ENCODE measurements at regions not wholly inside any gene's neighbourhood (a gene's known extent, or its start where the extent isn't known, plus 50 kb on each side); places are given as distances from the start of the nearest gene placed in this dataset.
"Not testable (repeated sequence)": the region's sequence is repeated elsewhere in the genome, so short reads cannot be mapped to it uniquely, and the experiment has no call there.

DNA sequence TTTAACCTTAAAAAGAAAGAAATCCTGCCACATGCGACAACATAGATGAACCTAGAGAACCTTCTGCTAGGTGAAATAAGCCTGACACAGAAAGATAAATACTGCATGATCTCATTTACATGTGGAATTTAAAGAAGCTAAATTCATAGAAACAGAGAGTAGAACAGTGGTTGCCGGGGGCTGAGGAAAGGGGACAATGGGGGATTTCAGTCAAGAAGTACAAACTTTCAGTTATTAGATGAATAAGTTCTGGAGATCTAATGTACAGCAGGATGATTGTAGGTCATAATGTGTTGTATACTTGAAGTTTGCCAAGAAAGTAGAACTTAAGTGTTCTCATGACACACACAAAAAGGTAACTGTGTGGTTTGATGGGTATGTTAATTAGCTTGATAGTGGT, 204.3 kb upstream of the PRSS16 start:
- Histone ChIP-seq H3K27me3 (ENCODE audit: control insufficient read depth in 1 of 2, insufficient read depth in 2 of 2, low read length in 2 of 2) (no peaks in the 10 kb centered on the region), H3K9ac (ENCODE audit: low read length) (no peak overlapping the region), H3K27ac (ENCODE audit: low read depth, low read length) (no peak overlapping the region), H3K36me3 (ENCODE audit: insufficient read depth, low read length) (no peaks in the 10 kb centered on the region), H3K9me3 (ENCODE audit: low read length) (no peaks in the 10 kb centered on the region), H3K4me3 (ENCODE audit: low read depth in 1 of 2, low read length in 2 of 2) (no peak overlapping the region), H3K4me1 (ENCODE audit: insufficient read depth, low read length) (no peaks in the 10 kb centered on the region)

DNA sequence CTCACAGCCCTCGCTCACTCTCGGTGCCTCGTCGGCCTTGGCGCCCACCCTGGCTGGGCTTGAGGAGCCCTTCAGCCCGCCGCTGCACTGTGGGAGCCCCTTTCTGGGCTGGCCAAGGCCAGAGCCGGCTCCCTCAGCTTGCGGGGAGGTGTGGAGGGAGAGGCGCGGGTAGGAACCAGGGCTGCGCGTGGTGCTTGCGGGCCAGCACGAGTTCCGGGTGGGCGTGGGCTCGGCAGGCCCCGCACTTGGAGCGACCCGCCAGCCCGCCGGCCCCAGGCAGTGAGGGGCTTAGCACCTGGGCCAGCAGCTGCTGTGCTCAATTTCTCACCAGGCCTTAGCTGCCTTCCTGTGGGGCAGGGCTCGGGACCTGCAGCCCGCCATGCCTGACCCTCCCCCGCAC, 202.4 kb upstream of the PRSS16 start:
- not testable (repeated sequence) for H3K4me1 ChIP-seq (ENCODE audit: insufficient read depth, low read length); H3K9me3 ChIP-seq (ENCODE audit: low read length); H3K27me3 ChIP-seq (ENCODE audit: control insufficient read depth in 1 of 2, insufficient read depth in 2 of 2, low read length in 2 of 2); H3K9ac ChIP-seq (ENCODE audit: low read length); H3K27ac ChIP-seq (ENCODE audit: low read depth, low read length); H3K4me3 ChIP-seq (ENCODE audit: low read depth in 1 of 2, low read length in 2 of 2); H3K36me3 ChIP-seq (ENCODE audit: insufficient read depth, low read length)

DNA sequence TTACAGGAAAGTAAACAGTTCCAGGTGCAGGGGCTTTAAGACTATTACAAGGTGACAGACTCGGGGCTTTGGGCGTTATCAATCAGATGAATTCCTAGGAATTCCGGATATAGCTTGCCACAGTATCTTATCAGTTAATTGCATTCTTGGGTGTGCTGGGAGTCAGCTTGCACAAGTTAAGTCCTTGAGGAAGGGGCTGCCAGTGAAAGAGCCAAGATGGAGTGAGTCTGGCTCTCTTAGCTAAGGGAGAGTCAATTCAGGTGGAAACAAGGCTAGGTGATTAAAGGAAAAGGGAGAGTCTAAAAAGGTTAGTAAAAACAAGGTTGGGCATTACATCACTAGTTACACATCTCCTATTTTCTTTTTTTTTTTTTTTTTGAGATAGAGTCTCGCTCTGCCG, 199.8 kb upstream of the PRSS16 start:
- not testable (repeated sequence) for H3K9ac ChIP-seq (ENCODE audit: low read length); H3K36me3 ChIP-seq (ENCODE audit: insufficient read depth, low read length); H3K27me3 ChIP-seq (ENCODE audit: control insufficient read depth in 1 of 2, insufficient read depth in 2 of 2, low read length in 2 of 2); H3K4me1 ChIP-seq (ENCODE audit: insufficient read depth, low read length); H3K9me3 ChIP-seq (ENCODE audit: low read length); H3K4me3 ChIP-seq (ENCODE audit: low read depth in 1 of 2, low read length in 2 of 2); H3K27ac ChIP-seq (ENCODE audit: low read depth, low read length)

DNA sequence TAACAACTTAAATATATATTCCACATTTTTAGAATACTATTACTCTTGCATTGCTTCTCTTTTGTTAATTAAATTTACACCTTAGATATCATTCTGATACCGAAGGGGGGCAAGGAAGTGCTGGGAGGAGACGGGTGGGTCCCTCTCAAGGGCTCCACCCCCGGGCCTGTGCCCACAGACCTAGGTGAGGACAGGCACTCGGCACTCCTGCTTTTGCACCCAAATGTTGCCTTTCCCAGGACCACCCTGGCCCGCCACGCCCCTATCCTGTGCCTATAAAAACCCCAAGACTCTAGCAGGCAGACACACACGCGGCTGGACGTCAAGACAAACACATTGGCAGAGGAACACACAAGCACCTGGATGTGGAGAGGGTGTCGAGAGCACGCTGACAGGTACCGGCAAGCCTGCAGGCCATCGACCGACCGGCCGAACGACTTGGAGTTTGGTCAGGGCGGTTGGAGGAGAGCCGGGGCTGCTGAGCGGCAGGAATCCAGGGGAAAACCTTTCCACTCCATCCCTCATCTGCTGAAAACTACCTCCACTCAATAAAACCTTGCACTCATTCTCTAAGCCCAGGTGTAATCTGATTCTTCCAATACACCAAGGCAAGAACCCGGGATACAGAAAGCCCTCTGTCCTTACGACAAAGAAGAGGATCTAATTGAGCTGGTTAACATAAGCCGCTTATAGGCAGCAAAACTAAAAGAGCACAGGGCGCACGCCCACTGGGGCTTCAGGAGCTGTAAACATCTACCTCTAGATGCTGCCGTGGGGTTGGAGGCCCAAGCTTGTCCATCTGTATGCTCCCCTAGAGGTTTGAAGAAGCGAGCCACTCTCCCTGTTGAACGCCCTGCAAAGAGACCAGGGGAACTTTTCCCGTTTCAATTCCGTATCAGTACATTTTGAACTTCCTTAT, 197.4 kb upstream of the PRSS16 start:
- H3K36me3 ChIP-seq (ENCODE audit: insufficient read depth, low read length) = no peaks in the 10 kb centered on the region
- H3K9me3 ChIP-seq (ENCODE audit: low read length) = no peaks in the 10 kb centered on the region
- no peak overlapping the region for H3K27ac ChIP-seq (ENCODE audit: low read depth, low read length)
- no peaks in the 10 kb centered on the region for H3K27me3 ChIP-seq (ENCODE audit: control insufficient read depth in 1 of 2, insufficient read depth in 2 of 2, low read length in 2 of 2)
- H3K9ac ChIP-seq (ENCODE audit: low read length) = no peak overlapping the region
- no peaks in the 10 kb centered on the region for H3K4me1 ChIP-seq (ENCODE audit: insufficient read depth, low read length)
- H3K4me3 ChIP-seq (ENCODE audit: low read depth in 1 of 2, low read length in 2 of 2) = no peak overlapping the region

DNA sequence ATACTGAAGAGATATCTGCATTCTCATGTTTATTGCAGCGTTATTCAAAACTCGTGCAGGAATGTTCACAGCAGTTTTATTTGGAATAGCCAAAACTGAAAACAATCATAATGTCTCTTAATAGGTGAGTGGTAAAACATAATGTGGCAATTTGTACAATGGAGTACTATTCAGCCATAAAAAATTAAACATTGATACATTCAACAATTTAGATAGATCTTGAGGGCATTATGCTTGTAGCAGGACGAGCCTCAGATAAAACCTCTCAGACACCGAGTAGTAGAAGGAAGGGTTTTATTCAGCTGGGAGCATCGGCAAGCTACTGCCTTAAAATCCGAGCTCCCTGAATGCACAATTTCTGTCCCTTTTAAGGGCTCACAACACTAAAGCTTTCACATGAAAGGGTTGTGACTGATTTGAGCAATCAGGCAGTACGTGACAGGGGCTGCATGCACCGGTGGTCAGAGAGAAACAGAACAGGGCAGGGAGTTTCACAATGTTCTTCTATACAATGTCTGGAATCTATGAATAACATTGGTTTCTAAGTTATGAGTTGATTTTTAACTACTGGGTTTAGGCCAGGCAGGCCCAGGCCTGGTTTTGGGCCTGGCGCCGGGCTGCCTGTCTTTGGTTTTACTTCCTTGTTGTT, 195.3 kb upstream of the PRSS16 start:
- not testable (repeated sequence) for H3K4me3 ChIP-seq (ENCODE audit: low read depth in 1 of 2, low read length in 2 of 2); H3K36me3 ChIP-seq (ENCODE audit: insufficient read depth, low read length); H3K9me3 ChIP-seq (ENCODE audit: low read length); H3K27me3 ChIP-seq (ENCODE audit: control insufficient read depth in 1 of 2, insufficient read depth in 2 of 2, low read length in 2 of 2); H3K4me1 ChIP-seq (ENCODE audit: insufficient read depth, low read length); H3K27ac ChIP-seq (ENCODE audit: low read depth, low read length); H3K9ac ChIP-seq (ENCODE audit: low read length)

DNA sequence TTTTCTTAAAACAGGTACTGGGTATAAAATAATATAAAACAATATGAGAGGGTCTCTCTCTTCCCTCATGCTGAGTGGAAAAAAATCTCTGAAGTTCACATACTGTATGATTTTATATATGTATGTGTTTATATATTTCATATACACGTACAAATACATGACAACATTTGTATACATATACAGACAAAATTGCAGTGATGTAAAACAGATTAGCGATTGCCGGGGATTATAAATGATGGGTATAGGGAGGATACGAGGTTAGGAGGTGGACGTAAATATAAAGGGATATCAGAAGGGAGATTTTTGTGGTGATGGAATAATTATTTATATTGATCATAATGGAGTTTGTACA, 194.8 kb upstream of the PRSS16 start:
- no peaks in the 10 kb centered on the region for H3K4me1 ChIP-seq (ENCODE audit: insufficient read depth, low read length)
- no peak overlapping the region for H3K9ac ChIP-seq (ENCODE audit: low read length)
- H3K36me3 ChIP-seq (ENCODE audit: insufficient read depth, low read length) = no peaks in the 10 kb centered on the region
- no peak overlapping the region for H3K4me3 ChIP-seq (ENCODE audit: low read depth in 1 of 2, low read length in 2 of 2)
- no peak overlapping the region for H3K27ac ChIP-seq (ENCODE audit: low read depth, low read length)
- no peaks in the 10 kb centered on the region for H3K9me3 ChIP-seq (ENCODE audit: low read length)
- H3K27me3 ChIP-seq (ENCODE audit: control insufficient read depth in 1 of 2, insufficient read depth in 2 of 2, low read length in 2 of 2) = no peaks in the 10 kb centered on the region

DNA sequence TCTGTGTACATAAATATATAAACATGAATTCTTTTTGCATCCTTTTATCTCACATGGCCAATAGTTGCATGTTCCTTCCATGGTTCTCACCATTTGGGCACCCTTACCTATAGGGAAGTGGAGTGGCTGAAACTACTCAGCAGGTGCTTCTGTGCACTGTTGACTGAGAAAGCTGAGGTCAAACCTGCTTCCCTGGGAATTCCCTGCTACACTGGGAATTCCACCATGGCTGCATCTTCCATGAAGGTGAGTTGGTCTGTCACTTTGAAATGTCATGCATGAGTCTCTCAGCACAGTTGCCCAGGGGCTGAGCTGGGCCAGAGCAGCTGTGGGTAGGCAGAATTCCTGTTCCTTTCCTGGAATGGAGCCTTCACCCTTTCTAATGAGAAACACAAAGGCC, 193.8 kb upstream of the PRSS16 start:
- Histone ChIP-seq H3K4me1 (ENCODE audit: insufficient read depth, low read length) (no peaks in the 10 kb centered on the region), H3K27me3 (ENCODE audit: control insufficient read depth in 1 of 2, insufficient read depth in 2 of 2, low read length in 2 of 2) (no peaks in the 10 kb centered on the region), H3K9ac (ENCODE audit: low read length) (no peak overlapping the region), H3K9me3 (ENCODE audit: low read length) (no peaks in the 10 kb centered on the region), H3K27ac (ENCODE audit: low read depth, low read length) (no peak overlapping the region), H3K36me3 (ENCODE audit: insufficient read depth, low read length) (no peaks in the 10 kb centered on the region), H3K4me3 (ENCODE audit: low read depth in 1 of 2, low read length in 2 of 2) (no peak overlapping the region)

DNA sequence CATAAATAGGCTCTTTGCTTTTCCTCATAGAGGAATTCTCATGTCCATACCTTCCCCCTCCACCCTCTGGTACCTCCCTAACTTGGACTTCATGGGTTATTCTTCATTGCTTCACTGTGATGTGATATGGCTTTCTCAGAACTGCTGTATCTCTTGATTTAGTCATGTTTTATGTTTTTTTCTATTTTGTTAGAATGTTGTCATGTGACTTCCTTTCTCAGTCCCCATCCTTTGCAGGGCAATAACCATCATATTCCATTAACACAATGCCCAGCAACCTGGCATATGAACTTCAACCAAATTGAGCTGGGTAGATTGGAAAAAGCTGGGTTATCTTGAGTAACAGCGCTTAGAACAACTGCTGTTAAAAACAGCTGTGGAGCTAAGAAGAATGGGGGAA, 190.9 kb upstream of the PRSS16 start:
- Histone ChIP-seq H3K9me3 (ENCODE audit: low read length) (no peaks in the 10 kb centered on the region), H3K4me3 (ENCODE audit: low read depth in 1 of 2, low read length in 2 of 2) (no peak overlapping the region), H3K36me3 (ENCODE audit: insufficient read depth, low read length) (no peaks in the 10 kb centered on the region), H3K9ac (ENCODE audit: low read length) (no peak overlapping the region), H3K4me1 (ENCODE audit: insufficient read depth, low read length) (peaks cover 7% of the 10 kb centered on the region), H3K27me3 (ENCODE audit: control insufficient read depth in 1 of 2, insufficient read depth in 2 of 2, low read length in 2 of 2) (no peaks in the 10 kb centered on the region), H3K27ac (ENCODE audit: low read depth, low read length) (no peak overlapping the region)

DNA sequence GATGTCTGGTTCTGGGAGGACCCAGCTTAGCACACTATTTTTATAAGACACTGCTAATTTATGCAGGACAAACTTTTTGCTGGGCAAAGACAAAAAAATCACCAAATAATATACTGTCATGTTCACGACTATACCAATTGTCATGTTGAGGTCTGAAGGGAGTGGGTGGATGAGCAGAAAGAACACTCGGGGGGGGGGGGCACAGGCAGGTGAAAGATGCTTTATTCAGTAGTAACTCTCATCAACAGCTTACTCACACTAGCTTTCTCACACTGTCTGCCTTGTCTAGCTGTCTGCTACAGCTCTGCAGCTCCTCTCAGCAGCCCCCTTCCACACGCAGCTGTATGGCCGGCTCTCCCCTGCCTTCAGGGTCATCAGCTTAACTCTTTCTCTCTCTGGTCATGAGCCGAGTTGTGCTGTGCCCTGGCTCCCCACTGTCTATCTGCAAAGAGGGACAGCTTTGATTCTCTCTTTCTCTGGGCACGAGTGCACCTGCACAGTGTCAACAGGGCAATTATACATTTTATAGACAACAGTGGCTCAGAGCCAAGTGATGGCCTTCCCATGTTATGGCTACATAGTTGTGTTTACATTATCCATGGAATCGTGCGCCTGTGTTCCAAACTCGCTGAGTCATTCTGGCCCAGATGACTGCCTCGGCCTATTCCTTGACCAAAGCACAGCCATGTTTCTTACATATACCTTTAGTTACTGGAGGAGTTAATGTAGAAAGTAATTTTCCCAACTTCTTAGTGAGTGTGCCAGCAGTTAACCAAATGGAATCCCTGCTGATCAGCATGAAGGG, 187.7 kb upstream of the PRSS16 start:
- Histone ChIP-seq H3K9ac (ENCODE audit: low read length) (no peak overlapping the region), H3K9me3 (ENCODE audit: low read length) (no peaks in the 10 kb centered on the region), H3K27me3 (ENCODE audit: control insufficient read depth in 1 of 2, insufficient read depth in 2 of 2, low read length in 2 of 2) (no peaks in the 10 kb centered on the region), H3K27ac (ENCODE audit: low read depth, low read length) (no peak overlapping the region), H3K4me3 (ENCODE audit: low read depth in 1 of 2, low read length in 2 of 2) (no peak overlapping the region), H3K4me1 (ENCODE audit: insufficient read depth, low read length) (peaks cover 7% of the 10 kb centered on the region), H3K36me3 (ENCODE audit: insufficient read depth, low read length) (no peaks in the 10 kb centered on the region)

DNA sequence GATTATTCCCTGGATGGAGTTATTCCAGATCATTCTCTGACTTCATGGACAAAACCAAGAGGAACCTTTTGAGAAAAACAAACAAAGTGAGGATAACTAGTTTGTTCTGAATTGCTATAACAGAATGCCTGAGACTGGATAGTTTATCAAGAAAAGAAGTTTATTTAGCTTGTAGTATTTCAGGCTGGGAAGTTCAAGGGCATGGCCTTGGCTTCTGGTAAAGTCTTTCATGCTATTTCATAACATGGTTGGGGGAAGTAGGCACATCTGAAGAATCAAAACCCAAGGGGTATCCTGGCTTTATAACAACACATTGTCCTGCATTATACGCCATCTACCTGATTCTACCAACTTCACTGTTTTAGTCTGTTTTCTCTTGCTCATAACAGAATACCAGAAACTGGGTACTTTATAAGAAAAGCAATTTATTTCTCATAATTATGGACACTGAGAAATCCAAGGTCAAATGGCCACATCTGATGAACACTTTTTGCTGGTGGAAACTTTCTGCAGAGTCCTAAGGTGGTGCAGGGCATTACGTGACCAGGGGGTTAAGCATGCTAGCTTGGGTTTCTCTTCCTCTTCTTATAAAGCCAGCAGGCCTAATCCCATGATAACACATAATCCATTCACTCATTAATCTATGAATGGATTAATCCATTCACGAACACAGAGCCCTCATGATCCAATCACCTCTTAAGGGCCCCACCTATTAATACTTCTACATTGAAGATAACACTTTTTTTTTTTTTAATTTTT, 186.1 kb upstream of the PRSS16 start:
- Histone ChIP-seq H3K36me3 (ENCODE audit: insufficient read depth, low read length) (no peaks in the 10 kb centered on the region), H3K4me3 (ENCODE audit: low read depth in 1 of 2, low read length in 2 of 2) (no peak overlapping the region), H3K27me3 (ENCODE audit: control insufficient read depth in 1 of 2, insufficient read depth in 2 of 2, low read length in 2 of 2) (no peaks in the 10 kb centered on the region), H3K9me3 (ENCODE audit: low read length) (no peaks in the 10 kb centered on the region), H3K27ac (ENCODE audit: low read depth, low read length) (no peak overlapping the region), H3K9ac (ENCODE audit: low read length) (no peak overlapping the region), H3K4me1 (ENCODE audit: insufficient read depth, low read length) (peaks cover 7% of the 10 kb centered on the region)

DNA sequence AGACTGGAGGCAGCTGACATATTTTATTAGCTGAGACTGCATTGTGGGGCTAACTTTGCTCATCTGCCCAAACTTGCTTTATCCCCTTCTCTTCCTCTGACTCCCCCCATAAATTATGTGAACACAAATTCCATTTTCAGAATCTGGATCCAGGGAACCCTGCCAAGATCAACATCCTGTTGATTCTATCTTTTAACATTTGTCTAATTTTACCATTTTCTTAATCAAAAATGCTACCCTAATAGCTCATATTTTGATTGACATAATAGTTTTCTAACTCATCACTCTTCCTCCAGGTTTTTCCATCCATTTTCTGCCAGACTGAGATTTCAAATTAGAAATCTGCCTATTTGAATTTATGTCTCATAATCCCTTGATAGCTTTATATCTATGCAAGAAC, 184.7 kb upstream of the PRSS16 start:
- Histone ChIP-seq H3K4me1 (ENCODE audit: insufficient read depth, low read length) (peaks cover 7% of the 10 kb centered on the region), H3K9me3 (ENCODE audit: low read length) (no peaks in the 10 kb centered on the region), H3K27ac (ENCODE audit: low read depth, low read length) (no peak overlapping the region), H3K9ac (ENCODE audit: low read length) (no peak overlapping the region), H3K4me3 (ENCODE audit: low read depth in 1 of 2, low read length in 2 of 2) (no peak overlapping the region), H3K36me3 (ENCODE audit: insufficient read depth, low read length) (no peaks in the 10 kb centered on the region), H3K27me3 (ENCODE audit: control insufficient read depth in 1 of 2, insufficient read depth in 2 of 2, low read length in 2 of 2) (no peaks in the 10 kb centered on the region)

All from muscle layer of colon (tissue), 2 donors.